ENCODE measurements at regions not wholly inside any gene's neighbourhood (a gene's known extent, or its start where the extent isn't known, plus 50 kb on each side); places are given as distances from the start of the nearest gene placed in this dataset.

- no peaks in the 10 kb centered on the region for H3K36me3 ChIP-seq (ENCODE audit: low read depth)
- no peak overlapping the region for H3K4me3 ChIP-seq (ENCODE audit: severe bottlenecking)
- ATAC-seq (ENCODE audit: low read depth), result no peak
- no peak overlapping the region for H3K27ac ChIP-seq (ENCODE audit: poor library complexity, severe bottlenecking)
- H3K27me3 ChIP-seq (ENCODE audit: insufficient read depth, poor library complexity, severe bottlenecking), result no peaks in the 10 kb centered on the region
- H3K4me1 ChIP-seq (ENCODE audit: insufficient read depth, poor library complexity, severe bottlenecking), result no peaks in the 10 kb centered on the region
- no peak for DNase-seq (ENCODE audit: low spot score)
- no peak for TF ChIP-seq CTCF (IDR thresholded peaks at IDR 0.05; ENCODE audit: poor library complexity, severe bottlenecking)
- H3K9me3 ChIP-seq (ENCODE audit: severe bottlenecking), result no peaks in the 10 kb centered on the region
Observed at GRCh38 chr6:76347539-76347938, 275.1 kb upstream of the IMPG1 start.

- Histone ChIP-seq H3K4me3 (ENCODE audit: severe bottlenecking) (no peak overlapping the region), H3K36me3 (ENCODE audit: low read depth) (no peaks in the 10 kb centered on the region), H3K27ac (ENCODE audit: poor library complexity, severe bottlenecking) (no peak overlapping the region), H3K27me3 (ENCODE audit: insufficient read depth, poor library complexity, severe bottlenecking) (no peaks in the 10 kb centered on the region), H3K4me1 (ENCODE audit: insufficient read depth, poor library complexity, severe bottlenecking) (no peaks in the 10 kb centered on the region), H3K9me3 (ENCODE audit: severe bottlenecking) (peaks cover 2% of the 10 kb centered on the region)
- DNase-seq (ENCODE audit: low spot score) (no peak), ATAC-seq (ENCODE audit: low read depth) (no peak)
- no peak for TF ChIP-seq CTCF (IDR thresholded peaks at IDR 0.05; ENCODE audit: poor library complexity, severe bottlenecking)
Observed at GRCh38 chr6:76342611-76343160, 270.2 kb upstream of the IMPG1 start.

GRCh38 chr6:76330031-76330430 is 257.6 kb upstream of the IMPG1 start:
- ATAC-seq (ENCODE audit: low read depth) (no peak), DNase-seq (ENCODE audit: low spot score) (no peak)
- Histone ChIP-seq H3K27ac (ENCODE audit: poor library complexity, severe bottlenecking) (no peak overlapping the region), H3K9me3 (ENCODE audit: severe bottlenecking) (no peaks in the 10 kb centered on the region), H3K27me3 (ENCODE audit: insufficient read depth, poor library complexity, severe bottlenecking) (no peaks in the 10 kb centered on the region), H3K36me3 (ENCODE audit: low read depth) (no peaks in the 10 kb centered on the region), H3K4me3 (ENCODE audit: severe bottlenecking) (no peak overlapping the region), H3K4me1 (ENCODE audit: insufficient read depth, poor library complexity, severe bottlenecking) (no peaks in the 10 kb centered on the region)
- no peak for TF ChIP-seq CTCF (IDR thresholded peaks at IDR 0.05; ENCODE audit: poor library complexity, severe bottlenecking)

GRCh38 chr6:76326871-76327270 is 254.4 kb upstream of the IMPG1 start:
- Histone ChIP-seq H3K4me1 (ENCODE audit: insufficient read depth, poor library complexity, severe bottlenecking) (no peaks in the 10 kb centered on the region), H3K27me3 (ENCODE audit: insufficient read depth, poor library complexity, severe bottlenecking) (no peaks in the 10 kb centered on the region), H3K4me3 (ENCODE audit: severe bottlenecking) (no peak overlapping the region), H3K9me3 (ENCODE audit: severe bottlenecking) (no peaks in the 10 kb centered on the region), H3K36me3 (ENCODE audit: low read depth) (no peaks in the 10 kb centered on the region), H3K27ac (ENCODE audit: poor library complexity, severe bottlenecking) (no peak overlapping the region)
- ATAC-seq (ENCODE audit: low read depth), result no peak
- TF ChIP-seq CTCF (IDR thresholded peaks at IDR 0.05; ENCODE audit: poor library complexity, severe bottlenecking), result no peak
- no peak for DNase-seq (ENCODE audit: low spot score)

Measured in RWPE2 (cell line).